C4-2B (cell line): ENCODE measurements at regions not wholly inside any gene's neighbourhood (a gene's known extent, or its start where the extent isn't known, plus 50 kb on each side); places are given as distances from the start of the nearest gene placed in this dataset.

Experiments
- ZFX ChIP-seq: fragments of 450-650 bp; IDR thresholded peaks from 2 replicates; pipeline ENCODE4 v1.6.1; 2017
- TF ChIP-seq, protein P1 (sequence below): fragments of 450-650 bp; conservative IDR thresholded peaks from 2 replicates; pipeline ENCODE4 v1.5.1; 2017; ENCODE audit warnings: mild to moderate bottlenecking

DNA sequence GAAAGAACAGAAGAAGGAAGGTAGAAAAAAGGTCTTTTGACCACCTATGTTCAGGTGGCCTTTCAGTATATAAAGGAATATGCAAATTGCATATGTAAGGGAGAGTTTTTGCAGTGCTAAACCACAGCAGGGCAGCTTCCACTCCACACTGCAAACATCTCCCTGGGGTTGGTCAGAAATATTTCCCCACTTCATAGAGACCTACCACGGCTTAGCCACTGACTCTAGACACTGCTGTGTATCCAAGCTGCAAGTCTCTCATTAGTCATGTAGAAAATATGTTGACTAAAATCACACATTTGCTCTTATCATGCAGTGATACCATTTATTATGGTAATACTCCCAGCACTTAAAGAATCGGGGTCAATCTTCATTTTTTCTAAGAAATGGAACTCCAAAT, 214.9 kb upstream of the NR2F2 start:
- TF ChIP-seq, protein P1, sequence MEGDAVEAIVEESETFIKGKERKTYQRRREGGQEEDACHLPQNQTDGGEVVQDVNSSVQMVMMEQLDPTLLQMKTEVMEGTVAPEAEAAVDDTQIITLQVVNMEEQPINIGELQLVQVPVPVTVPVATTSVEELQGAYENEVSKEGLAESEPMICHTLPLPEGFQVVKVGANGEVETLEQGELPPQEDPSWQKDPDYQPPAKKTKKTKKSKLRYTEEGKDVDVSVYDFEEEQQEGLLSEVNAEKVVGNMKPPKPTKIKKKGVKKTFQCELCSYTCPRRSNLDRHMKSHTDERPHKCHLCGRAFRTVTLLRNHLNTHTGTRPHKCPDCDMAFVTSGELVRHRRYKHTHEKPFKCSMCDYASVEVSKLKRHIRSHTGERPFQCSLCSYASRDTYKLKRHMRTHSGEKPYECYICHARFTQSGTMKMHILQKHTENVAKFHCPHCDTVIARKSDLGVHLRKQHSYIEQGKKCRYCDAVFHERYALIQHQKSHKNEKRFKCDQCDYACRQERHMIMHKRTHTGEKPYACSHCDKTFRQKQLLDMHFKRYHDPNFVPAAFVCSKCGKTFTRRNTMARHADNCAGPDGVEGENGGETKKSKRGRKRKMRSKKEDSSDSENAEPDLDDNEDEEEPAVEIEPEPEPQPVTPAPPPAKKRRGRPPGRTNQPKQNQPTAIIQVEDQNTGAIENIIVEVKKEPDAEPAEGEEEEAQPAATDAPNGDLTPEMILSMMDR: no peak
- no peak for TF ChIP-seq ZFX
